SK-N-SH treated with all-trans-retinoic acid at 6 μM for 48 hours (cell line): ENCODE measurements at regions not wholly inside any gene's neighbourhood (a gene's known extent, or its start where the extent isn't known, plus 50 kb on each side); places are given as distances from the start of the nearest gene placed in this dataset.

Source experiments
- CSDC2 ChIP-seq: fragments of 250-450 bp; sonication (Bioruptor Pico); IDR thresholded peaks from 2 replicates; pipeline ENCODE4 v1.5.0; 2020; ENCODE audit warnings: mild to moderate bottlenecking, moderate library complexity
- TCF4 ChIP-seq: fragments of 250-450 bp; sonication (Bioruptor Pico); IDR thresholded peaks from 2 replicates; pipeline ENCODE4 v1.8.0; 2021; ENCODE audit warnings: mild to moderate bottlenecking, moderate library complexity, borderline replicate concordance
- TOX ChIP-seq: fragments of 250-450 bp; sonication (Bioruptor Pico); IDR thresholded peaks from 2 replicates; pipeline ENCODE4 v1.8.0; 2021; ENCODE audit warnings: mild to moderate bottlenecking, moderate library complexity, borderline replicate concordance
- ZC3H10 ChIP-seq: fragments of 250-450 bp; sonication (Bioruptor Pico); IDR thresholded peaks from 2 replicates; pipeline ENCODE4 v1.5.1; 2021; ENCODE audit warnings: mild to moderate bottlenecking, moderate library complexity
- ZFP3 ChIP-seq: fragments of 250-450 bp; sonication (Bioruptor Pico); IDR thresholded peaks from 2 replicates; pipeline ENCODE4 v1.5.0; 2020; ENCODE audit warnings: mild to moderate bottlenecking, moderate library complexity
- ZFP30 ChIP-seq: fragments of 450-650 bp; formaldehyde crosslinking; IDR thresholded peaks from 2 replicates; pipeline ENCODE4 v1.5.0; 2022; ENCODE audit warnings: mild to moderate bottlenecking, moderate library complexity
- ZNF565 ChIP-seq: fragments of 450-650 bp; formaldehyde crosslinking; conservative IDR thresholded peaks from 2 replicates; pipeline ENCODE4 v1.5.0; 2020; ENCODE audit warnings: low read depth, mild to moderate bottlenecking, moderate library complexity
- ZNF70 ChIP-seq: fragments of 450-650 bp; formaldehyde crosslinking; IDR thresholded peaks from 2 replicates; pipeline ENCODE4 v1.5.0; 2020; ENCODE audit warnings: mild to moderate bottlenecking, moderate library complexity
- TF ChIP-seq, protein P1 (sequence below): fragments of 250-450 bp; sonication (Bioruptor Pico); IDR thresholded peaks from 2 replicates; pipeline ENCODE4 v1.8.0; 2021; ENCODE audit warnings: low read depth, mild to moderate bottlenecking, moderate library complexity, borderline replicate concordance
- TF ChIP-seq, protein P2 (sequence below): fragments of 250-450 bp; sonication (Bioruptor Pico); IDR thresholded peaks from 2 replicates; pipeline ENCODE4 v1.8.0; 2020; ENCODE audit warnings: mild to moderate bottlenecking, moderate library complexity, borderline replicate concordance

DNA sequence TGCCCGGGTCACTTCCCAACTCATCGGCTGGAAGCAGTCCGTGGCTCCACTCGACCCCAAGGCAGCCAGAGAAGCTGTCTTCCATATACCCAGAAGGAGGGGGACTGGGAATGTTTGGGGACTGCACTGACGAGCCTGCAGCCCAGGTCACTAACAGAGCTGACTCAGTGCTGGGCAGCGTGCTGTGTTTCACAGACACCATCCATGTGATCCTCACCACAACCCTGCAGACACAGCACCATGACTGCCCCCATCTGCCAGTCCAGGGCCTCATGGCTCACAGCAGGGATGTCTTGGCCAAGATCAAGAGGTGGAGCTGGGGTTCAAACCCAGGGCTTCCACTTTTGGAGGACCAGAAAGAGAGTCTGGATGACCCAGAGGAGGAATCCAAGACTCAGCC lies 67.9 kb downstream of the KLHDC7A start:
- TF ChIP-seq, protein P1, sequence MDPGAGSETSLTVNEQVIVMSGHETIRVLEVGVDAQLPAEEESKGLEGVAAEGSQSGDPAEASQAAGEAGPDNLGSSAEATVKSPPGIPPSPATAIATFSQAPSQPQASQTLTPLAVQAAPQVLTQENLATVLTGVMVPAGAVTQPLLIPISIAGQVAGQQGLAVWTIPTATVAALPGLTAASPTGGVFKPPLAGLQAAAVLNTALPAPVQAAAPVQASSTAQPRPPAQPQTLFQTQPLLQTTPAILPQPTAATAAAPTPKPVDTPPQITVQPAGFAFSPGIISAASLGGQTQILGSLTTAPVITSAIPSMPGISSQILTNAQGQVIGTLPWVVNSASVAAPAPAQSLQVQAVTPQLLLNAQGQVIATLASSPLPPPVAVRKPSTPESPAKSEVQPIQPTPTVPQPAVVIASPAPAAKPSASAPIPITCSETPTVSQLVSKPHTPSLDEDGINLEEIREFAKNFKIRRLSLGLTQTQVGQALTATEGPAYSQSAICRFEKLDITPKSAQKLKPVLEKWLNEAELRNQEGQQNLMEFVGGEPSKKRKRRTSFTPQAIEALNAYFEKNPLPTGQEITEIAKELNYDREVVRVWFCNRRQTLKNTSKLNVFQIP (CRISPR knock-in tag) = no peak
- TF ChIP-seq, protein P2, sequence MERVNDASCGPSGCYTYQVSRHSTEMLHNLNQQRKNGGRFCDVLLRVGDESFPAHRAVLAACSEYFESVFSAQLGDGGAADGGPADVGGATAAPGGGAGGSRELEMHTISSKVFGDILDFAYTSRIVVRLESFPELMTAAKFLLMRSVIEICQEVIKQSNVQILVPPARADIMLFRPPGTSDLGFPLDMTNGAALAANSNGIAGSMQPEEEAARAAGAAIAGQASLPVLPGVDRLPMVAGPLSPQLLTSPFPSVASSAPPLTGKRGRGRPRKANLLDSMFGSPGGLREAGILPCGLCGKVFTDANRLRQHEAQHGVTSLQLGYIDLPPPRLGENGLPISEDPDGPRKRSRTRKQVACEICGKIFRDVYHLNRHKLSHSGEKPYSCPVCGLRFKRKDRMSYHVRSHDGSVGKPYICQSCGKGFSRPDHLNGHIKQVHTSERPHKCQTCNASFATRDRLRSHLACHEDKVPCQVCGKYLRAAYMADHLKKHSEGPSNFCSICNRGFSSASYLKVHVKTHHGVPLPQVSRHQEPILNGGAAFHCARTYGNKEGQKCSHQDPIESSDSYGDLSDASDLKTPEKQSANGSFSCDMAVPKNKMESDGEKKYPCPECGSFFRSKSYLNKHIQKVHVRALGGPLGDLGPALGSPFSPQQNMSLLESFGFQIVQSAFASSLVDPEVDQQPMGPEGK (CRISPR knock-in tag) = no peak
- no peak for TF ChIP-seq TCF4 (CRISPR knock-in tag)
- TF ChIP-seq ZC3H10 (CRISPR knock-in tag) = no peak
- TF ChIP-seq ZNF565 (CRISPR knock-in tag) = no peak
- TF ChIP-seq CSDC2 (CRISPR knock-in tag) = no peak
- TF ChIP-seq ZNF70 = no peak
- TF ChIP-seq ZFP3 (CRISPR knock-in tag) = no peak
- TF ChIP-seq TOX (CRISPR knock-in tag) = no peak
- no peak for TF ChIP-seq ZFP30 (CRISPR knock-in tag)
